PFSK-1 (cell line): ENCODE measurements at regions not wholly inside any gene's neighbourhood (a gene's known extent, or its start where the extent isn't known, plus 50 kb on each side); places are given as distances from the start of the nearest gene placed in this dataset.

Experiments used
- POLR2AphosphoS5 ChIP-seq: IDR thresholded peaks from 2 replicates; pipeline ENCODE4 v1.6.1; 2012; ENCODE audit warnings: low read depth, mild to moderate bottlenecking, control low read depth, low read length, moderate library complexity
- REST ChIP-seq, 2 experiments: IDR thresholded peaks; 2 replicates each; pipeline versions ENCODE4 v1.6.1 to v1.8.0; 2011 to 2012; ENCODE audit warnings: low read depth in 2 of 2, low read length in 2 of 2, control low read depth in 1 of 2, inconsistent platforms in 1 of 2, mild to moderate bottlenecking in 1 of 2, moderate library complexity in 1 of 2; ENCODE audit not compliant: insufficient read depth in 1 of 2

GRCh38 chr11:116101902-116102301 lies 597.7 kb upstream of the CADM1 start:
- TF ChIP-seq POLR2AphosphoS5 (no peak), REST (IDR thresholded peaks at IDR 0.05; ENCODE audit: insufficient read depth in 1 of 2, low read depth in 2 of 2, low read length in 2 of 2) (no peak)
